Duodenal mucosa (tissue), 2 donors: ENCODE measurements at regions not wholly inside any gene's neighbourhood (a gene's known extent, or its start where the extent isn't known, plus 50 kb on each side); places are given as distances from the start of the nearest gene placed in this dataset.

Experiments
- H3K27ac ChIP-seq: one replicate; pipeline ENCODE4 v1.7.0; 2013; ENCODE audit warnings: low read depth, low read length
- H3K27me3 ChIP-seq, 2 donors: one replicate each; pipeline ENCODE4 v1.7.0; 2013; ENCODE audit warnings: low read length in 2 of 2, control low read depth in 1 of 2; ENCODE audit not compliant: insufficient read depth in 2 of 2, control insufficient read depth in 1 of 2
- H3K36me3 ChIP-seq, 2 donors: one replicate each; pipeline ENCODE4 v1.7.0; 2013; ENCODE audit warnings: low read length in 2 of 2, control low read depth in 1 of 2; ENCODE audit not compliant: insufficient read depth in 2 of 2, control insufficient read depth in 1 of 2
- H3K4me1 ChIP-seq, 2 donors: one replicate each; pipeline ENCODE4 v1.7.0; 2013; ENCODE audit warnings: low read length in 2 of 2, control low read depth in 1 of 2; ENCODE audit not compliant: insufficient read depth in 2 of 2, control insufficient read depth in 1 of 2
- H3K4me3 ChIP-seq, 2 donors: one replicate each; pipeline ENCODE4 v1.7.0; 2013; ENCODE audit warnings: low read length in 2 of 2, low read depth in 1 of 2
- H3K9ac ChIP-seq, 2 donors: one replicate each; pipeline ENCODE4 v1.7.0; 2013; ENCODE audit warnings: low read length in 2 of 2, low read depth in 1 of 2
- H3K9me3 ChIP-seq, 2 donors: one replicate each; pipeline ENCODE4 v1.7.0; 2013; ENCODE audit warnings: low read length in 2 of 2, control low read depth in 1 of 2; ENCODE audit not compliant: control insufficient read depth in 1 of 2

- H3K9ac ChIP-seq: no peak overlapping the region
- no peaks in the 10 kb centered on the region for H3K4me1 ChIP-seq
- no peak overlapping the region for H3K27ac ChIP-seq
- H3K27me3 ChIP-seq: no peaks in the 10 kb centered on the region
- H3K9me3 ChIP-seq: no peaks in the 10 kb centered on the region
- H3K4me3 ChIP-seq: no peak overlapping the region
- no peaks in the 10 kb centered on the region for H3K36me3 ChIP-seq
These were observed 92.9 kb downstream of the TXNL1 start for GRCh38 chr18:56545464-56545863.

GRCh38 chr18:56542476-56542875, 95.9 kb downstream of the TXNL1 start:
- no peaks in the 10 kb centered on the region for H3K9me3 ChIP-seq
- H3K36me3 ChIP-seq: no peaks in the 10 kb centered on the region

DNA sequence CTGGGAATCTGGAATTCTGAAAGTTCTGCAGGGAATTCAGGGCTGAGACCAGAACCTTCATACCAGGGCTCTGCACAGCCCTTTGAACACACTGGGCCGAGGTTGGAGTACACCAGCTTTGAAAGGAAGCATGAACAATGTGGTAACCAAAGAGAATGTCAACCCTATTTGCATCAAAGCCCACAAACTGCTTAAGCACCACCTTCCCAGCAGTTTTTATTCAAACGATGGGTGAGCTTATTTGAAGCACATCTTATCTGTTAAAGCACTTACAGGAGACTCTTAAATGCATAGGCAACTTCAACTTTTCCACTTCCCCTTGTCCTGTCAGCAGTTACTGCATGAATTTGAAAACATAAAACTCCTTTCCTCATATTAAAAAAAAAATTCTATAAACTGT, 96.6 kb downstream of the TXNL1 start:
- H3K4me1 ChIP-seq: no peaks in the 10 kb centered on the region
- H3K9ac ChIP-seq: no peak overlapping the region
- H3K27ac ChIP-seq: no peak overlapping the region
- no peaks in the 10 kb centered on the region for H3K9me3 ChIP-seq
- H3K36me3 ChIP-seq: no peaks in the 10 kb centered on the region
- no peaks in the 10 kb centered on the region for H3K27me3 ChIP-seq
- no peak overlapping the region for H3K4me3 ChIP-seq

More at GRCh38 chr18:56542476-56542875, 95.9 kb downstream of the TXNL1 start:
- Histone ChIP-seq H3K4me3 (no peak overlapping the region), H3K27me3 (no peaks in the 10 kb centered on the region), H3K27ac (no peak overlapping the region), H3K4me1 (no peaks in the 10 kb centered on the region), H3K9ac (no peak overlapping the region)

DNA sequence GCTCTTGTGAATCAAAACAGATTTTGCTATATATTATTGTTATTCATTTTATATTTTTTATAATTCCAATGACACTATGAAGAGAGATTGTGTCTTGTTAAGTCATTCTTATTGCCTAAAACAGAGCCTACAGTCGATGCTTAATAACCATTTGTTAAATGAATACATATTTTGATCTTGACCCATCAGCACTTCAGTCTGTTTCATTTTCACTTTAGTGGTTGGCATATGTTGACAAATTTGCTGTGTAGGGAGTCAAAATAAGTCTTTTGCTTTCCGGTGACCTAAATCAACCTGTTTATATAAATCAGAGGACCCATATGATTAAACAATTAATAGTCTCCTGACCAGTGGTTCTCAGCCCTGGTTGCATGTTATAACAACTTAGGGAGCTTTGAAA, 97.1 kb downstream of the TXNL1 start:
- no peaks in the 10 kb centered on the region for H3K9me3 ChIP-seq
- no peaks in the 10 kb centered on the region for H3K27me3 ChIP-seq
- H3K36me3 ChIP-seq: no peaks in the 10 kb centered on the region
- H3K9ac ChIP-seq: no peak overlapping the region
- no peaks in the 10 kb centered on the region for H3K4me1 ChIP-seq
- H3K4me3 ChIP-seq: no peak overlapping the region
- no peak overlapping the region for H3K27ac ChIP-seq

- H3K27ac ChIP-seq: no peak overlapping the region
- H3K9ac ChIP-seq: no peak overlapping the region
- H3K9me3 ChIP-seq: no peaks in the 10 kb centered on the region
- H3K36me3 ChIP-seq: no peaks in the 10 kb centered on the region
- no peaks in the 10 kb centered on the region for H3K27me3 ChIP-seq
- H3K4me1 ChIP-seq: no peaks in the 10 kb centered on the region
- H3K4me3 ChIP-seq: no peak overlapping the region
These were observed 99.6 kb downstream of the TXNL1 start for GRCh38 chr18:56538746-56539145.

DNA sequence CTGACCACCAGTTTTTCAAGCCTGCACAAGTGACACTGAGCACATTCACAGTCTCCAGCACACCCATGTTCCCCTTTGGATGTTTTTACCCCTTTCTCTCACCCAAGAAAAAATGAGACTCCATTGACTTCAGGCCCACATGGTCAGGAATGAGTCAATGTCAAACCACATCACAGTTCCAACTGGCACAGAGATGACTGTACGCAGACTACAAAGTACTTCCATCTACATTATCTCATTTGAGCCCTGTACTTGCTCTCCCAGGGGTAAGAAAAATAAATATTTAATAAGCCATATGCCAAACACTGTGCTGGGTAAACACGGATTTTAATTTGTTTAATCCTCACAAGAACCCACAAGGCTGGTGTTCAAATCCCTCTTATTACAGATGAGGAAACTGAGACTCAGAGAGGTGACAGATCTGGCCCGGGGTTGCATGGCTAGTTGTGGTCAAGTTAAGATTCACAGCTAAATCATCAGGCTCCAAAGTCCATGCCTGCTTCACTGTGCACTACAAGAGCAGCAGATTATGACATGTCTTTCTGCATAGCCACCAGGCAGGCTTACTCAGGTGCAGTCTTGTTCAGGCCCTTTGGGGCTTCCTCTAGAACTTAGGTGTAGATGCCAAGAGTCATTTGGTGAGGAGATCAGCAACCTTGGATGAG, 106.1 kb downstream of the TXNL1 start:
- H3K9ac ChIP-seq: no peak overlapping the region
- no peaks in the 10 kb centered on the region for H3K4me1 ChIP-seq
- H3K4me3 ChIP-seq: no peak overlapping the region
- no peaks in the 10 kb centered on the region for H3K9me3 ChIP-seq
- H3K27me3 ChIP-seq: no peaks in the 10 kb centered on the region
- no peaks in the 10 kb centered on the region for H3K36me3 ChIP-seq
- no peak overlapping the region for H3K27ac ChIP-seq

- no peaks in the 10 kb centered on the region for H3K36me3 ChIP-seq
- no peaks in the 10 kb centered on the region for H3K9me3 ChIP-seq
- H3K9ac ChIP-seq: no peak overlapping the region
- H3K4me1 ChIP-seq: no peaks in the 10 kb centered on the region
- H3K27ac ChIP-seq: no peak overlapping the region
- no peaks in the 10 kb centered on the region for H3K27me3 ChIP-seq
- H3K4me3 ChIP-seq: no peak overlapping the region
These were observed 115.6 kb downstream of the TXNL1 start for GRCh38 chr18:56522816-56523215.

DNA sequence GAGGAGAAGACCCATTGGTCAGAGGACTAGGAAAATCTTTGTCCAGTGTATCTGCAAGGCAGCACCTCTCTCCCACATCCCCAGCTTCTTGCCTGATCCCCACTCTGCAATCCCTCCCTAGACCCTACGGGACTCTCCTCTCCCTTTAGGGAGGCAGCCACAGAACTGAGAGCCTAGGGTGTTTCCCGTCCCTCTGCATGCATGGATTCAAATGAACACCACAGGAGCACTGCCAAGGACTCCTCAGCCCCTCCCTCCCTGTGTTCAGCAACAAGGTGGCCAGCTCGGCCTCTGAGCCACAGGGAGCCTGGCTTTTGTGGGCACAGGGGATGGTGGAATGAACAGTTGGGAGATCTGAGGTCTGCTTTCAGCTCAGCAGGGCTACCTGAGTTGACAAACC, 117.1 kb downstream of the TXNL1 start:
- H3K4me1 ChIP-seq: no peaks in the 10 kb centered on the region
- no peak overlapping the region for H3K4me3 ChIP-seq
- H3K36me3 ChIP-seq: no peaks in the 10 kb centered on the region
- H3K27me3 ChIP-seq: no peaks in the 10 kb centered on the region
- H3K27ac ChIP-seq: no peak overlapping the region
- H3K9ac ChIP-seq: no peak overlapping the region
- no peaks in the 10 kb centered on the region for H3K9me3 ChIP-seq

GRCh38 chr18:56517761-56518160, 120.6 kb downstream of the TXNL1 start:
- no peaks in the 10 kb centered on the region for H3K36me3 ChIP-seq
- H3K9ac ChIP-seq: no peak overlapping the region
- no peaks in the 10 kb centered on the region for H3K9me3 ChIP-seq
- no peak overlapping the region for H3K27ac ChIP-seq
- no peaks in the 10 kb centered on the region for H3K27me3 ChIP-seq
- no peaks in the 10 kb centered on the region for H3K4me1 ChIP-seq
- no peak overlapping the region for H3K4me3 ChIP-seq

DNA sequence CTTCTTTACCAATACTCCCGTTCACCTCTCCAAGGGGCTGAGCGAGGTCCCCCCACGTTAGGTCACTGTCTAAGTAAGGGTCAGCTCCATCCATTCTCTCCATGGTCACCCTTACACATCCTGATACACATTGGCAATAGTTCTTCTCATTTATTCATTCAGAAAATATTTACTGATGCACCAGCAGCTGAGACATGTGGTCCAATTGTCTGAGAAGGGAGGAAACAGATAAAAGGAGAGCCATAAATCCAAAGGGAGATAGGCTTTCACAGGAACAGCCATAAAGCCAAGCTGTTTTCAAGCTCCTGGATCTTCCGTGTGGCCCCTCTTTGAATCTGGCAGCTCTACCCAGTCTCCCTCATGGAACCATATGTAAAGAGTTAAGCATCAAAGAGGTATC, 121.2 kb downstream of the TXNL1 start:
- no peaks in the 10 kb centered on the region for H3K27me3 ChIP-seq
- no peaks in the 10 kb centered on the region for H3K4me1 ChIP-seq

GRCh38 chr18:56516789-56517188, 121.6 kb downstream of the TXNL1 start:
- Histone ChIP-seq H3K27ac (no peak overlapping the region), H3K4me3 (no peak overlapping the region), H3K36me3 (no peaks in the 10 kb centered on the region), H3K4me1 (no peaks in the 10 kb centered on the region), H3K9ac (no peak overlapping the region), H3K9me3 (no peaks in the 10 kb centered on the region), H3K27me3 (no peaks in the 10 kb centered on the region)

More for the DNA sequence above, 121.2 kb downstream of the TXNL1 start:
- no peak overlapping the region for H3K27ac ChIP-seq
- no peaks in the 10 kb centered on the region for H3K9me3 ChIP-seq
- no peaks in the 10 kb centered on the region for H3K36me3 ChIP-seq
- H3K4me3 ChIP-seq: no peak overlapping the region
- no peak overlapping the region for H3K9ac ChIP-seq
